ENCODE measurements at regions not wholly inside any gene's neighbourhood (a gene's known extent, or its start where the extent isn't known, plus 50 kb on each side); places are given as distances from the start of the nearest gene placed in this dataset.
"Not testable (repeated sequence)": the region's sequence is repeated elsewhere in the genome, so short reads cannot be mapped to it uniquely, and the experiment has no call there.

GRCh38 chr1:221548942-221549341 is 192.9 kb downstream of the DUSP10 start:
- DNase-seq: no peak

- no peak for DNase-seq
Observed at GRCh38 chr1:221549815-221550214, 192.1 kb downstream of the DUSP10 start.

GRCh38 chr1:221552792-221553191 is 189.1 kb downstream of the DUSP10 start:
- DNase-seq: not testable (repeated sequence)

DNA sequence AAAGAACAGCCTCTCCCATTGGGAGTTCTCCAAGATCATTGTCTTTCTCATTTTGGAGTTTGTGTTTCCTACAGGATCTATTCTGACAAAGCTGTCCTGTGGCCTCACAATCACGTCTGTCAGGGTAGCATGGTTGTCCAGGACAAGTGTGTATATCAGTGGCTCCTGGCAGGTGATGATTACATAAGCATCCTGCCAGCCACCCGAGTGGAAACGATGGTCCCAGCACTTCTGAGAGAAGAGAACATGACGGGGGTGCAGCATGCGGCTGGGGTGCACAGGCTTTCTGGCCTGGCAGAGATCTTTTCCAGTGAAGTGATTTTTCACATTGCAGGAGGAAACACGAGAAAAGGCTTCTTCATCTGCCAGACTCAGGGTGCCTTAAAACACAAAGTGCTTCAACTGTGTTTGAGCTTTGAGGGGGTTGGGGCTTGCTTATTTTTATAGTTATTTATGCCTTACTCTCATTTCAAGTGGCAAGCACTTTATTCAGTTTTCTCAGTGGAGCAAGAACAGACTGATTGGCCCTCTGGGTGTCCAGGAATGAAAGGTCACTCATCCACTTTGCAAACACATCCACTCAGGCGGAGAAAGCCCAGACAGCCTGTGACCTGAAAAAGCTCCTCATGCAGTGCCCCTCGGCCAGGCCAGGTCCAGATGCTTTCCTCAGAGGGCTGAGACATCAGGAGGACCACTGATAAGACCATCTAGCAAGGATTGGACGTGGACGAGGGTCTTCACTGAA is 186.0 kb downstream of the DUSP10 start:
- no peak for DNase-seq

DNA sequence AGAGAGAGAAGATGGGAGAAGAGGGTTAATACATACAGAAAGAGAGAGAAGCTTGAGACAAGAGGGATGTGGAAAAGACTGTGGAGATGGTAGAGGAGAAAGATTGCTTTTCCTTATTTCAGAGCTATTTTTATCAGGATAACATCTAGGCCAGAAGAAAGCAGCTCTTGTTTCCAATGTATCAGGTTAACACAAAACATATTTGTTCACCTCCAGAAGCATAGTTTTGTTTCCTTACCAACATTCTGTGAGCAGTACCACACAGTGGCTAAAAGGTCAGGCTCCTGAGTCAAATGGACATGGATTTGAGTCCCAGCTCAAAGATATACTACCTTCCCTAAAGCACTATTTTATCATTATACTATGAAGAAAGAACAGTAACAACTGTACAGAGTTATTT is 185.5 kb downstream of the DUSP10 start:
- no peak for DNase-seq

GRCh38 chr1:221557013-221557412 is 184.9 kb downstream of the DUSP10 start:
- DNase-seq: no peak

- no peak for DNase-seq
Observed at GRCh38 chr1:221558396-221558795, 183.5 kb downstream of the DUSP10 start.

DNA sequence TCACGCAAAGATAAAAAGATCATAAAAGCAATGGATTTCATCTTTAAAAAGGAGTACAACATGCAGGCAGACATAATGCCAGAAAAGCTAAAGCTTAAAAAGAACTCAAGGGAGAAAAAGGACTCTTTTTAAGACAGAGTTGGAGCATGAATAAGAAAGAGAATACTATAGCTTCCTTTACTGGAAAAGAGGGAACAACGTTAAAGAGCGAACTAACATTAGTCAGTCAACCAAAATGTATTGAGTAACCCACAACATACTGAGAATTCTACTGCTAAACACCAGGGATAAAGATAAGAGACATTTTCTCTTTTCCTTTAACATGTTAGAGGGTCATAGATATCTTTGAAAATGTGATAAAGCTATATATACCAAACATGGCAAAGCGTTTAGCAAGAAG is 182.0 kb downstream of the DUSP10 start:
- no peak for DNase-seq

- no peak for DNase-seq
Observed at GRCh38 chr1:221562542-221563475, 179.1 kb downstream of the DUSP10 start.

DNA sequence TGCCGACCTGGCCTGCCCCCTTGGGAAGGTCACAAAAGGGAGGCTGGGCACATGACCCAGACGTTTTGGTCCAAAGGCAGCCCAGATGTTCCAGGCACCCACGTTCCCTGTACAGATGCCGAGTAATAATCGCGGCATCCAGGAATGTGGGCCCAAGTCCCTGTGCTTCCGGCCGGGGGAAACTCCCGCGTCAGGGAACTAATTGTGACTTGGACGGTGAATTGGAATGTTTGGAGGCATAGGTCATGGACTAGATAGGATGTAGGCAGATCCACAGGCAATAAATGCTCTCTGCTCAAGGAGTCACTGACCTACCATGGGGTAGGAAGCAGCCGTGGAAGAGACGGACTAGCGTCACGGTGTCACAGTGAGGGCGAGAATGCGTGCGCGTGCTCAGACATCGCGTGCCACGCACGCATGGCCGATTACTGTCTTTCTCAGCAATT is 178.4 kb downstream of the DUSP10 start:
- DNase-seq: no peak

- DNase-seq: no peak
Observed at GRCh38 chr1:221564891-221565290, 177.0 kb downstream of the DUSP10 start.

GRCh38 chr1:221565711-221566110 is 176.2 kb downstream of the DUSP10 start:
- no peak for DNase-seq

DNA sequence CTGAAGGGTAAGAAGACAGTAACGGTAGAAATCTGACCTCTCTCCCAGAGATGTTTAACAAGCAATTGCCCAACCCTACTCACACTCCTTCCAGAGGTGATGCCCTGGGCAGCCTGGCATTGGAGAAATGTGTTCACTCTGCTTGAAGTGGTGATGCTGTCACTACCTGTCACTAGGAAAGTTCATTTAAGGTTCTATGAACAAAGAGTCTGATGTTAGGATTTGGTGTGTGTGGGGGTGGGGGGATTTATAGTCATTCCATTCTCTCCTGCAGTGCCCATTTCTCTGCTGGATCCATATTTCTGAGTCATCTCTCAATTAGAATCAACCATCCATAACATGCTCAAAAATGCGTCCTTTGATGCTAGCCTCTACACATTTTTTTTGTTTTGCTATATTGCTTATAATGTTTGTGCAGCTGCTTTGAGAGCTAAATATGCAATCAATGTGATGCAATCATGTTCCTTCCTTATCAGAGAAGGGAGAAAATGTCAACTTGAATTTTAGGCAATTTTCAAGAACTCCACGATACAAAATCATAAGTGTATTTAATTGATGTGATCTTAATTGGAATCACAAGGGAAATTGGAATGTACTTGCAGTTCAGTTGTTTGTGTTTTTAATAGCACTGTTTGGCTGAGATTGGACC is 173.9 kb downstream of the DUSP10 start:
- DNase-seq: no peak

- no peak for DNase-seq
Observed at GRCh38 chr1:221573756-221574155, 168.1 kb downstream of the DUSP10 start.

GRCh38 chr1:221574529-221574928 is 167.4 kb downstream of the DUSP10 start:
- no peak for DNase-seq

DNA sequence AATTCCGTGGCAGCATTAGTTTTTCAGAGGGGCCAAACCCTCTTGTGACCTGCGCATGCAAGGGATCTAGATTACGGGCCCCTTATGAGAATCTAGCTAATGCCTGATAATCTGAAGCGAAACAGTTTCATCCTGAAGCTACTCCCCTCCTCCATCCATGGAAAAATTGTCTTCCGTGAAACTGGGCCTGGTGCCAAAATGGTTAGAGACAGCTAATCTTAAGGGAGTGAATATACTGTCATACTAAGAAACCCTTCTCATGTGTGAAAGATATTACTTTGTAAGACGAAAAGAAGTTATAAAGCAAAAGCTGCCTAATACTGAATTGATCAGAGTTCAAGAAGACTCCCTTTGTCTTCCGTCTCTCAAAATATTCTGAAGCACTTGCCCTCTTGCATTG is 166.3 kb downstream of the DUSP10 start:
- DNase-seq: no peak

DNA sequence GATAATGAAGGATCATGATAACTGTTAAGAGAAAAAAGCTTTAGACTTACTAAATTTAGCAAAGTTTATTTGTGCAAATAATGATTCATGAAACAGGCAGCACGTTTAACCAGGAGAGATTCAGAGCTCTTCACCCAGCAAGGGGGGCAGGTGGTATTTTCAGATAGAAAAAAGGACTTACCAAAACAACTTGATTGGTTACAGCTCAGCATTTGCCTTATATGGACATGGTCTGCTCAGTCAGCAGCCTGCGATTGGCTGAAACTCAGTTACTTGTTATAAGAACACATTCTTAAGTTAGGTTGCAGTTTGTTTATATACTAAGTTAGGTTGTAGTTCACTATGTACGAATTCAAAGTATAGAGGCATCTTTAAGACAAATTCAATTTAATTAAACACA is 165.6 kb downstream of the DUSP10 start:
- no peak for DNase-seq

- DNase-seq: no peak
Observed at GRCh38 chr1:221583465-221583864, 158.4 kb downstream of the DUSP10 start.

DNA sequence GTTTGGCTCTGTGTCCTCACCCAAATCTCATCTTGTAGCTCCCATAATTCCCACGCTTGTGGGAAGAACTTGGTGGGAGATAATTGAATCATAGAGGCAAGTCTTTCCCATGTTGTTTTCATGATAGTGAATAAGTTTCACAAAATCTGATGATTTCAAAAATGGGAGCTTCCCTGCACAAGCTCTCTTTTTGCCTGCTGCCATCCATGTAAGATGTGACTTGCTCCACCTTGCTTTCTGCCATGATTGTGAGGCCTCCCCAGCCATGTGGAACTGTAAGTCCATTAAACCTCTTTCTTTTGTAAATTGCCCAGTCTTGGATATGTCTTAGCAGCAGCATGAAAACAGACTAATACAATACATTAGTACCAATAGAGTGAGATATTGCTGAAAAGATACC is 154.9 kb downstream of the DUSP10 start:
- DNase-seq: not testable (repeated sequence)

GRCh38 chr1:221591250-221591649 is 150.6 kb downstream of the DUSP10 start:
- DNase-seq: not testable (repeated sequence)

DNA sequence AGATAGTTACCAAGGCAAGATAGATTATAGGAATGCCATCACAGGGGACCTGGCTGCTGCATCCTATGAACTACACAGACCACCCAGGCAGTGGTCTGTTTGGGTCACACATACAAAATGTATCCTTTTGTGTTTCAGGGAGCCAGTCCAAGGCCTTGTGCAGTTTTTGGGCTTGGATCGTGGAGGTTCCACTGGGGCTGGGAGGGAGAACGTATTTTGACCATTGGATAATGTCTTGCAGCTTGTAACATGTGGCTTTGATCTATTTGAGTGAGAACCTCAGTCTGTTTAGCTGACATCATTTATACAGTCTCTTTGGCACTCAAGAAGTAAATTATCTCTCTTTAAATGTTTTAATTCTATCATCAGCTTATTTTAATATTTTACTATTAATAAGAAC is 147.3 kb downstream of the DUSP10 start:
- no peak for DNase-seq

DNA sequence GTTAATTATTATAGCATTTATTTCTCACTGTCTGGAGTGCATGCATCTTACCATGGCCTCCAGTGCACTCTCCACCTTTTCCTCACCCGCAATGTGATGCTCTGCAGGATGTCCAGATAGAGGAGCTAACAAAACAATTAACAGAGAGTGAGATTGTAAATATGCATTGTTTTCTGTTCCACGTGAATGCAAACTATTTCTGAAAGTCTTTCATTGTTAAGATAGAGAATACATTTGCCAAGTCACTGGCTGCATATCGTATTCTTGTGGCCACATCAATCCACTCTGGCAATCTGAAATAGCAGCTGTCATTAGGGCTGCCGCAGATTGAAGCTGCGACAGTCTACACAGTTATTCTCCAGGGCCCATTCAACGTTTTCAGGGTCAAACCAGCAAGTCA is 143.8 kb downstream of the DUSP10 start:
- DNase-seq: no peak

GRCh38 chr1:221601166-221601565 is 140.7 kb downstream of the DUSP10 start:
- DNase-seq: no peak

- no peak for DNase-seq
Observed at GRCh38 chr1:221602830-221603229, 139.1 kb downstream of the DUSP10 start.
